Dedifferentiated amniotic fluid mesenchymal stem cell (primary cell): ENCODE measurements at regions not wholly inside any gene's neighbourhood (a gene's known extent, or its start where the extent isn't known, plus 50 kb on each side); places are given as distances from the start of the nearest gene placed in this dataset.
"Not testable (repeated sequence)": the region's sequence is repeated elsewhere in the genome, so short reads cannot be mapped to it uniquely, and the experiment has no call there.

Source experiments
- DNase-seq: peaks from one replicate; pipeline ENCODE4 v3.0.0-alpha.2; 2016; ENCODE audit errors: extremely low spot score

- no peak for DNase-seq
These were observed 100.0 kb upstream of the PIK3R1 start for GRCh38 chr5:68115584-68115983.

GRCh38 chr5:68114378-68115040 is 101.0 kb upstream of the PIK3R1 start:
- peak; percentile 84 for DNase-seq

GRCh38 chr5:68112658-68113057 is 102.9 kb upstream of the PIK3R1 start:
- no peak for DNase-seq

- no peak for DNase-seq
These were observed 104.7 kb upstream of the PIK3R1 start for GRCh38 chr5:68110894-68111293.

- no peak for DNase-seq
These were observed 105.3 kb upstream of the PIK3R1 start for GRCh38 chr5:68110264-68110663.

GRCh38 chr5:68104217-68104616 is 111.3 kb upstream of the PIK3R1 start:
- not testable (repeated sequence) for DNase-seq

- DNase-seq: not testable (repeated sequence)
These were observed 112.3 kb upstream of the PIK3R1 start for GRCh38 chr5:68103297-68103696.

- DNase-seq: no peak
These were observed 116.2 kb upstream of the PIK3R1 start for GRCh38 chr5:68099327-68099726.

- DNase-seq: no peak
These were observed 121.9 kb upstream of the PIK3R1 start for GRCh38 chr5:68093455-68094159.

- peak; percentile 54 for DNase-seq
These were observed 127.3 kb upstream of the PIK3R1 start for GRCh38 chr5:68088302-68088701.

- DNase-seq: no peak
These were observed 127.7 kb upstream of the PIK3R1 start for GRCh38 chr5:68087866-68088265.

- peak; percentile 65 for DNase-seq
These were observed 128.7 kb upstream of the PIK3R1 start for GRCh38 chr5:68086857-68087256.

GRCh38 chr5:68086439-68086838 is 129.1 kb upstream of the PIK3R1 start:
- DNase-seq: no peak

GRCh38 chr5:68084396-68084795 is 131.2 kb upstream of the PIK3R1 start:
- no peak for DNase-seq

GRCh38 chr5:68080282-68081050 is 135.1 kb upstream of the PIK3R1 start:
- no peak for DNase-seq

- no peak for DNase-seq
These were observed 138.1 kb upstream of the PIK3R1 start for GRCh38 chr5:68077349-68077894.

- DNase-seq: no peak
These were observed 140.9 kb upstream of the PIK3R1 start for GRCh38 chr5:68074633-68075032.

GRCh38 chr5:68074048-68074632 is 141.4 kb upstream of the PIK3R1 start:
- no peak for DNase-seq

- no peak for DNase-seq
These were observed 143.8 kb upstream of the PIK3R1 start for GRCh38 chr5:68071736-68072135.

- DNase-seq: no peak
These were observed 144.3 kb upstream of the PIK3R1 start for GRCh38 chr5:68071282-68071632.

- no peak for DNase-seq
These were observed 144.8 kb upstream of the PIK3R1 start for GRCh38 chr5:68070591-68071281.
